MCF 10A (cell line): ENCODE measurements at regions not wholly inside any gene's neighbourhood (a gene's known extent, or its start where the extent isn't known, plus 50 kb on each side); places are given as distances from the start of the nearest gene placed in this dataset.

ENCODE experiments used
- BruUV-seq: library from RNA; stranded (reverse); fragments of 400-500 nt; replicated peaks from 2 replicates; lab custom pipeline; 2021; lab: Mats Ljungman, UMichigan
- CTCF ChIA-PET: fragments of 300-600 bp; sonication (Branson Sonifier 250); formaldehyde crosslinking; extraction: SDS; loops from one replicate; lab custom pipeline; 2021; ENCODE audit warnings: antibody characterized with exemption, inconsistent platforms; lab: Yijun Ruan, JAX
- POLR2A ChIA-PET: fragments of 300-600, 350-650 bp; sonication (Branson Sonifier 250); formaldehyde crosslinking; extraction: SDS; loops from one replicate; lab custom pipeline; 2020; ENCODE audit warnings: antibody characterized with exemption, inconsistent platforms; lab: Yijun Ruan, JAX
- DNase-seq: peaks from one replicate; pipeline ENCODE4 v3.0.0-alpha.2; 2018; ENCODE audit not compliant: unreplicated experiment
- H3K27ac Mint-ChIP-seq: one replicate; pipeline ENCODE4 v1.8.0; 2022; ENCODE audit warnings: mild to moderate bottlenecking, low read depth, mixed read lengths; ENCODE audit not compliant: unreplicated experiment
- H3K27me3 Mint-ChIP-seq: one replicate; pipeline ENCODE4 v1.8.0; 2022; ENCODE audit warnings: mixed read lengths; ENCODE audit not compliant: insufficient read depth, unreplicated experiment
- H3K36me3 Mint-ChIP-seq: one replicate; pipeline ENCODE4 v1.8.0; 2022; ENCODE audit warnings: mild to moderate bottlenecking, moderate library complexity, mixed read lengths; ENCODE audit not compliant: insufficient read depth, unreplicated experiment
- H3K4me1 Mint-ChIP-seq: one replicate; pipeline ENCODE4 v1.8.0; 2022; ENCODE audit warnings: mixed read lengths; ENCODE audit not compliant: insufficient read depth, unreplicated experiment
- H3K4me3 Mint-ChIP-seq: one replicate; pipeline ENCODE4 v1.8.0; 2022; ENCODE audit warnings: mild to moderate bottlenecking, moderate library complexity, mixed read lengths; ENCODE audit not compliant: unreplicated experiment
- H3K9me3 Mint-ChIP-seq: one replicate; pipeline ENCODE4 v1.8.0; 2022; ENCODE audit warnings: mixed read lengths; ENCODE audit not compliant: unreplicated experiment
- intact Hi-C: fragments of 100-400 bp; cut with micrococcal nuclease; formaldehyde crosslinking; loops from 2 replicates; pipeline ENCODE4 v1.14.1; 2022
- TF ChIP-seq, protein P1 (sequence below): fragments of 200-600 bp; IDR thresholded peaks from one replicate; pipeline ENCODE4 v1.8.0; 2022; ENCODE audit warnings: antibody characterized with exemption, mild to moderate bottlenecking; ENCODE audit not compliant: unreplicated experiment

DNA sequence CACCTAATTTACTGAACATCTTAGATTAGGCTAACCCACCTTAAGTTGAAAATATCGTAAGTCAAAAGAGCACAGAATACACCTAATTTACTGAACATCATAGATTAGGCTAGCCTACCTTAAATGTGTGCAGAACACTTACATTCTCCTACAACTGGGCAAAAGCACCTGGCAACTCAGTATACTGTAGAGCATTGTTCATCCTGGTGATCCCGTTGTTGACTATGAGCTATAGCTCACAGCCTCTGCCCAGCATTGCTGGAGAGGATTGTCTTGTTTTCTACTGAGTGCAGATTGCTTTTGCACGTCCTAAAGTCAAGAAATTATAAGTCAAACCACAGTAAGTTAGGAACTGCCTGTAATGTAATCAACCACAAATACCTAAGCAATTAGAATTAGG is 531.8 kb upstream of the CDH6 start:
- Mint-ChIP-seq H3K36me3 (no peaks in the 10 kb centered on the region), H3K27ac (no peak overlapping the region), H3K9me3 (peaks cover 17% of the 10 kb centered on the region), H3K4me3 (no peak overlapping the region), H3K4me1 (peaks cover 7% of the 10 kb centered on the region), H3K27me3 (no peaks in the 10 kb centered on the region)
- no peak for DNase-seq
- POLR2A ChIA-PET, result no interaction called here
- CTCF ChIA-PET, result no interaction called here
- TF ChIP-seq, protein P1, sequence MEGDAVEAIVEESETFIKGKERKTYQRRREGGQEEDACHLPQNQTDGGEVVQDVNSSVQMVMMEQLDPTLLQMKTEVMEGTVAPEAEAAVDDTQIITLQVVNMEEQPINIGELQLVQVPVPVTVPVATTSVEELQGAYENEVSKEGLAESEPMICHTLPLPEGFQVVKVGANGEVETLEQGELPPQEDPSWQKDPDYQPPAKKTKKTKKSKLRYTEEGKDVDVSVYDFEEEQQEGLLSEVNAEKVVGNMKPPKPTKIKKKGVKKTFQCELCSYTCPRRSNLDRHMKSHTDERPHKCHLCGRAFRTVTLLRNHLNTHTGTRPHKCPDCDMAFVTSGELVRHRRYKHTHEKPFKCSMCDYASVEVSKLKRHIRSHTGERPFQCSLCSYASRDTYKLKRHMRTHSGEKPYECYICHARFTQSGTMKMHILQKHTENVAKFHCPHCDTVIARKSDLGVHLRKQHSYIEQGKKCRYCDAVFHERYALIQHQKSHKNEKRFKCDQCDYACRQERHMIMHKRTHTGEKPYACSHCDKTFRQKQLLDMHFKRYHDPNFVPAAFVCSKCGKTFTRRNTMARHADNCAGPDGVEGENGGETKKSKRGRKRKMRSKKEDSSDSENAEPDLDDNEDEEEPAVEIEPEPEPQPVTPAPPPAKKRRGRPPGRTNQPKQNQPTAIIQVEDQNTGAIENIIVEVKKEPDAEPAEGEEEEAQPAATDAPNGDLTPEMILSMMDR, result no peak
- intact Hi-C loops, result no loop called here
- BruUV-seq, result no TSS peak

DNA sequence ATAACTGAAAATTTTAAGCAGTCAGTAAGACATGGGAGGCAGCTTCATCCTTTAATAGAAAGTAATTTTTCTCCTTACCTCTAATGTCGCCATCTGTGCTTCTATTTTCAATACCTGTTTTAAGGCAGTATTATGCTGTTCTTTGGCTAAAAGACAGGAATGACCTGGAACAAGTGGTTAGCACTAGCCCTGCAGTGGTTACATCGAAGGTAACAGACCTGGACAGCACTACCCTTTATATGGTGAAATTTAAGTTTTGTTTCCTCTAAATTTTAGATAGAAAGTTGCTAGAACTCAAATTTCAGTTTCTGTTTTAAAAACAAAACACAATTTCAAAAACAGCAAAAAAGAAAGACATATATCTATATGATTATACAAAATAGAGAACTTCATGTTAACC is 534.1 kb upstream of the CDH6 start:
- intact Hi-C loops, result no loop called here
- POLR2A ChIA-PET, result no interaction called here
- no peak overlapping the region for H3K4me3 Mint-ChIP-seq

DNA sequence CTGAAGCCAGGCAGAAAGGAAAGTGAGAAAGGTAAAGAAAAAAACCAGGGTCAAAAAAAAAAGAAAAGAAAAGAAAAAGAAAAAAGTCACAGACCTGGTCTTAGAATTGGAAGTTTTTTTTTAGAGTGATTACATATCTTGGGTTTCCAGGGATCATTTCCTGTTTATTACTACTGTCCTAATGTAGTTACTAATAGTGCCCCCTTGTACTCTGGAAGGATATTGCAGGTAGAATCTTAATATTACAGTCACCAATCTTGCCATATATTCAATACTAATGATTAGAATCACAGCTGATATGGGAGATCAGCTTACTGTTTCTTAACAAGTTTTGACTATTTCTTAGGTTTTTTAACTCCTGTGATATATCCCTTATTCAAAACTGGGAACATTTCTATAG is 543.2 kb upstream of the CDH6 start:
- Mint-ChIP-seq H3K4me3 (no peak overlapping the region), H3K27me3 (no peaks in the 10 kb centered on the region), H3K27ac (no peak overlapping the region), H3K36me3 (no peaks in the 10 kb centered on the region), H3K9me3 (peaks cover 7% of the 10 kb centered on the region), H3K4me1 (peaks cover 16% of the 10 kb centered on the region)
- TF ChIP-seq, protein P1, result no peak
- BruUV-seq, result no TSS peak
- CTCF ChIA-PET, result interaction anchor here (0.7 kb wide), 2 partner anchors 220 to 1173 kb away, joined by 3 read pairs; no protein-coding TSS in a partner anchor
- no peak for DNase-seq
- POLR2A ChIA-PET, result no interaction called here
- intact Hi-C loops, result no loop called here

More for the DNA sequence above, 534.1 kb upstream of the CDH6 start:
- Mint-ChIP-seq H3K4me1 (peaks cover 7% of the 10 kb centered on the region), H3K27me3 (no peaks in the 10 kb centered on the region), H3K9me3 (peaks cover 8% of the 10 kb centered on the region), H3K27ac (no peak overlapping the region), H3K36me3 (no peaks in the 10 kb centered on the region)
- no peak for DNase-seq
- CTCF ChIA-PET, result no interaction called here
- no TSS peak for BruUV-seq
- TF ChIP-seq, protein P1, result no peak

DNA sequence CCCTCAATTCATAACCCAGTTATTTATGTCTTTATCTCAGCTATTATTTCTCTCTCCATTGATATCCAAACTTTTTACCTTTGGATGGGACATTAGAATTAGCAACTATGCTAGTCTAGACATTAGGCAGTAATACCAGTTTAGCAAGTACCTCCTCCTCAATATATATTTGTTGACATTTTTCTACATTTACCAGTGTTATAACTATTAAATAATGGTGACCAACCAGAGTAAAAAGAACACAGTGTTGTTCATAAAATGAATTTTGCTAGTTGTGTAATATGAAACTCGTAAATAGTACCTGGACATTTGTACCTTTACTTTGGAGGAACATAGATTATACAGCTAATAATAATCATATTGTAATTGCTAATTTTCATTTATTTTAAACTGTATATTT is 554.6 kb upstream of the CDH6 start:
- Mint-ChIP-seq H3K9me3 (peaks cover 22% of the 10 kb centered on the region), H3K36me3 (no peaks in the 10 kb centered on the region), H3K4me1 (no peaks in the 10 kb centered on the region), H3K4me3 (no peak overlapping the region), H3K27ac (no peak overlapping the region), H3K27me3 (no peaks in the 10 kb centered on the region)
- ChIA-PET CTCF (interaction anchor here (0.6 kb wide), 1 partner anchor 591 kb away, joined by 3 read pairs; no protein-coding TSS in a partner anchor), POLR2A (no interaction called here)
- intact Hi-C loops, result no loop called here
- no peak for DNase-seq
- no TSS peak for BruUV-seq
- TF ChIP-seq, protein P1, result no peak
